H9 (cell line): ENCODE measurements at regions not wholly inside any gene's neighbourhood (a gene's known extent, or its start where the extent isn't known, plus 50 kb on each side); places are given as distances from the start of the nearest gene placed in this dataset.

Experiments
- DNase-seq: peaks from one replicate; pipeline ENCODE4 v3.0.0-alpha.2; 2017
- H2AFZ ChIP-seq: one replicate; pipeline ENCODE4 v1.6.1; 2013; ENCODE audit warnings: mild to moderate bottlenecking, low read length, control low read depth, moderate library complexity
- H2AK5ac ChIP-seq: 2 replicates; pipeline ENCODE4 v1.6.1; 2013; ENCODE audit warnings: low read length, control low read depth, mixed read lengths; ENCODE audit not compliant: insufficient read length
- H2BK120ac ChIP-seq: one replicate; pipeline ENCODE4 v1.6.1; 2013; ENCODE audit warnings: low read depth, mild to moderate bottlenecking, low read length, control low read depth, inconsistent platforms; ENCODE audit not compliant: poor library complexity, severe bottlenecking
- H2BK12ac ChIP-seq: 2 replicates; pipeline ENCODE4 v1.6.1; 2013; ENCODE audit warnings: low read length, control low read depth, mixed read lengths, low read depth; ENCODE audit not compliant: insufficient read length
- H2BK15ac ChIP-seq: 2 replicates; pipeline ENCODE4 v1.6.1; 2013; ENCODE audit warnings: low read depth, low read length, control low read depth
- H2BK20ac ChIP-seq: one replicate; pipeline ENCODE4 v1.6.1; 2013; ENCODE audit warnings: low read depth, mild to moderate bottlenecking, low read length, control low read depth, inconsistent platforms; ENCODE audit not compliant: poor library complexity, severe bottlenecking
- H2BK5ac ChIP-seq: 2 replicates; pipeline ENCODE4 v1.6.1; 2013; ENCODE audit warnings: low read length, control low read depth, mixed read lengths; ENCODE audit not compliant: insufficient read length
- H3K14ac ChIP-seq: 2 replicates; pipeline ENCODE4 v1.6.1; 2013; ENCODE audit warnings: low read length, control low read depth; ENCODE audit not compliant: insufficient read depth
- H3K18ac ChIP-seq: 2 replicates; pipeline ENCODE4 v1.6.1; 2013; ENCODE audit warnings: low read depth, mild to moderate bottlenecking, mixed read lengths, low read length, control low read depth; ENCODE audit not compliant: insufficient read length
- H3K23ac ChIP-seq: 2 replicates; pipeline ENCODE4 v1.6.1; 2013; ENCODE audit warnings: low read length, control low read depth, mixed read lengths, low read depth; ENCODE audit not compliant: insufficient read length
- H3K23me2 ChIP-seq: 2 replicates; pipeline ENCODE4 v1.6.1; 2013; ENCODE audit warnings: low read depth, mild to moderate bottlenecking, mixed read lengths, low read length, control low read depth; ENCODE audit not compliant: insufficient read length, poor library complexity, severe bottlenecking
- H3K27ac ChIP-seq: 2 replicates; pipeline ENCODE4 v1.5.1; 2013; ENCODE audit warnings: low read length, control low read depth, mixed read lengths, low read depth; ENCODE audit not compliant: insufficient read length
- H3K27me3 ChIP-seq: 2 replicates; pipeline ENCODE4 v1.6.1; 2013; ENCODE audit warnings: low read length, control low read depth, inconsistent platforms; ENCODE audit not compliant: insufficient read depth
- H3K4ac ChIP-seq: 2 replicates; pipeline ENCODE4 v1.6.1; 2013; ENCODE audit warnings: low read depth, mild to moderate bottlenecking, control low read depth, inconsistent platforms, low read length, moderate library complexity
- H3K4me1 ChIP-seq: 2 replicates; pipeline ENCODE4 v1.6.1; 2013; ENCODE audit warnings: low read length, control low read depth, inconsistent platforms; ENCODE audit not compliant: insufficient read depth
- H3K4me2 ChIP-seq: 2 replicates; pipeline ENCODE4 v1.6.1; 2013; ENCODE audit warnings: low read length, control low read depth, mixed read lengths; ENCODE audit not compliant: insufficient read length, insufficient read depth
- H3K56ac ChIP-seq: 2 replicates; pipeline ENCODE4 v1.6.1; 2013; ENCODE audit warnings: low read depth, mild to moderate bottlenecking, mixed read lengths, low read length, control low read depth; ENCODE audit not compliant: insufficient read length
- H3K79me1 ChIP-seq: 2 replicates; pipeline ENCODE4 v1.6.1; 2013; ENCODE audit warnings: low read depth, mild to moderate bottlenecking, moderate library complexity, low read length, control low read depth, inconsistent platforms; ENCODE audit not compliant: insufficient read depth, poor library complexity, severe bottlenecking
- H3K79me2 ChIP-seq: 2 replicates; pipeline ENCODE4 v1.6.1; 2013; ENCODE audit warnings: low read length, control low read depth, inconsistent platforms; ENCODE audit not compliant: insufficient read depth
- H3K9ac ChIP-seq: 2 replicates; pipeline ENCODE4 v1.6.1; 2013; ENCODE audit warnings: low read length, control low read depth, mixed read lengths; ENCODE audit not compliant: insufficient read length; ENCODE audit errors: extremely low read depth
- H3K9me3 ChIP-seq: one replicate; pipeline ENCODE4 v1.6.1; 2013; ENCODE audit warnings: low read depth, low read length, inconsistent platforms; ENCODE audit not compliant: control insufficient read depth
- H3T11ph ChIP-seq: one replicate; pipeline ENCODE4 v1.6.1; 2013; ENCODE audit warnings: mild to moderate bottlenecking, low read length, control low read depth, inconsistent platforms
- H4K20me1 ChIP-seq: one replicate; pipeline ENCODE4 v1.6.1; 2013; ENCODE audit not compliant: control insufficient read depth, insufficient read length, insufficient read depth
- H4K5ac ChIP-seq: 2 replicates; pipeline ENCODE4 v1.6.1; 2013; ENCODE audit warnings: low read depth, mild to moderate bottlenecking, mixed read lengths, low read length, control low read depth; ENCODE audit not compliant: insufficient read length
- H4K8ac ChIP-seq: replicated peaks from 2 replicates; pipeline ENCODE4 v1.6.1; 2013; ENCODE audit warnings: low read length, control low read depth, mixed read lengths, low read depth; ENCODE audit not compliant: insufficient read length
- H4K91ac ChIP-seq: 2 replicates; pipeline ENCODE4 v1.6.1; 2013; ENCODE audit warnings: low read depth, mild to moderate bottlenecking, moderate library complexity, mixed read lengths, low read length, control low read depth; ENCODE audit not compliant: insufficient read length
- H3K27ac Mint-ChIP-seq, 3 experiments: 2 replicates in 2 of 3; 3 replicates in 1 of 3; pipeline ENCODE4 v1.8.0; 2020 to 2021; ENCODE audit warnings: mixed read lengths in 3 of 3, mild to moderate bottlenecking in 1 of 3, moderate library complexity in 1 of 3
- H3K27me3 Mint-ChIP-seq: 2 replicates; pipeline ENCODE4 v1.8.0; 2021; ENCODE audit warnings: low read depth, mild to moderate bottlenecking, moderate library complexity, mixed read lengths
- H3K36me3 Mint-ChIP-seq, 3 experiments: 2 replicates in 2 of 3; 3 replicates in 1 of 3; pipeline ENCODE4 v1.8.0; 2020 to 2021; ENCODE audit warnings: low read depth in 3 of 3, mixed read lengths in 3 of 3; ENCODE audit not compliant: insufficient read depth in 1 of 3
- H3K4me1 Mint-ChIP-seq, 2 experiments: 2 replicates each; pipeline ENCODE4 v1.8.0; 2020; ENCODE audit warnings: mixed read lengths in 2 of 2
- H3K4me3 Mint-ChIP-seq, 2 experiments: 2 replicates in 1 of 2; 3 replicates in 1 of 2; pipeline ENCODE4 v1.8.0; 2020 to 2021; ENCODE audit warnings: mild to moderate bottlenecking in 2 of 2, mixed read lengths in 2 of 2, moderate library complexity in 1 of 2
- H3K9me3 Mint-ChIP-seq, 2 experiments: 2 replicates in 1 of 2; 3 replicates in 1 of 2; pipeline ENCODE4 v1.8.0; 2020; ENCODE audit warnings: mild to moderate bottlenecking in 2 of 2, mixed read lengths in 2 of 2, moderate library complexity in 1 of 2
- WGBS: extraction: QIAGEN DNeasy Blood & Tissue Kit; methylation state at CpG from one replicate; pipeline ENCODE4 v1.1.7; 2013; ENCODE audit warnings: missing lambda C conversion rate, low lambda C conversion rate, mixed read lengths; ENCODE audit not compliant: insufficient read length; ENCODE audit errors: extremely low coverage; 5-methylcytosine and 5-hydroxymethylcytosine counted together
- TF ChIP-seq, protein P1 (sequence below): fragments of 200-600 bp; sonication (generic); conservative IDR thresholded peaks from 3 replicates; pipeline ENCODE4 v1.8.0; 2021; ENCODE audit warnings: antibody characterized with exemption, mild to moderate bottlenecking

DNA sequence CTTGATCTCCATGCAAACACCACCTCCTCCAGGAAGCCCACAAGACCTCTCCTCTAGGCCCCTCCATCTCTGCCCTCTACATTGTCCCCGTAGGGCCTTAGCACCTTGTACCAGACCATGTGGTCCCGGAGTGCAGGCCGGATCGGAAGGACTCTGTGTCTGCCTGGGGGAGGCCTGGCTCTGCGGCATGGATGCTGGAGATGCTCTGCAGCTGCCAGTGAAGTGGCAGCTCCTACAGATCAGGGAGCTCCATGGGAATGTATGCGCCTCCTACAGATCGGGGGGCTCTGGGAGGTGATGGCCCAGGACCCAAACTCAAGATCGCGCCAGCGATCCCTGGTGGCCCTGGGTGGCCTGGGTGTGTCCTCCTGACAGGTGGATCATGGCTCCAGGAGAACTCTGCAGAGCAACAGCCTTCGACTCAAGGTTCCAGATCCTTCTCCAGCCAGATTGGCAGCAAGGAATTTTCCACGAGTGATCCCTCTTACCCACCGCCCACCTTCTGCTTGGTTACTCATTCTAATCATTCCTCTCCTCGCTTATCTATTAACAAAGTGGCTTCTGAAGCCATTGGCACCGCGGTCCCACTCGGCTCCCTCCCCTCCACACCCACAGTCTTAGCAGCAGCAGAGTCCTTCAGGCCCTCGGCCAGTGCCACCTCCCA, 67.3 kb downstream of the ADRA2C start:
- no peak overlapping the region for H2BK5ac ChIP-seq
- H4K91ac ChIP-seq = no peak overlapping the region
- DNase-seq = no peak
- no peaks in the 10 kb centered on the region; the same call in 1 of the 2 replicates for H3K27me3 ChIP-seq
- Mint-ChIP-seq H3K27me3 (peaks cover 36% of the 10 kb centered on the region), H3K4me3 (no peak overlapping the region; a peak in 1 of 5 replicates), H3K27ac (no peak overlapping the region; a peak in 1 of 7 replicates), H3K36me3 (peaks cover 0 to 6% (median 6%) of the 10 kb centered on the region in 3 experiments; a peak in 3 of 7 replicates), H3K9me3 (peaks cover 0 to 13% of the 10 kb centered on the region in 2 experiments; a peak in 2 of 5 replicates), H3K4me1 (peaks cover 42 to 61% of the 10 kb centered on the region in 2 experiments)
- no peak overlapping the region for H2BK15ac ChIP-seq
- H3K4me2 ChIP-seq = no peak overlapping the region
- no peak overlapping the region for H4K5ac ChIP-seq
- no peak overlapping the region for H2BK20ac ChIP-seq
- H3K4me1 ChIP-seq = peaks cover 11% of the 10 kb centered on the region; the same call in 1 of the 2 replicates
- H4K20me1 ChIP-seq = no peaks in the 10 kb centered on the region
- no peaks in the 10 kb centered on the region for H3K79me2 ChIP-seq
- H2BK12ac ChIP-seq = no peak overlapping the region
- TF ChIP-seq, protein P1, sequence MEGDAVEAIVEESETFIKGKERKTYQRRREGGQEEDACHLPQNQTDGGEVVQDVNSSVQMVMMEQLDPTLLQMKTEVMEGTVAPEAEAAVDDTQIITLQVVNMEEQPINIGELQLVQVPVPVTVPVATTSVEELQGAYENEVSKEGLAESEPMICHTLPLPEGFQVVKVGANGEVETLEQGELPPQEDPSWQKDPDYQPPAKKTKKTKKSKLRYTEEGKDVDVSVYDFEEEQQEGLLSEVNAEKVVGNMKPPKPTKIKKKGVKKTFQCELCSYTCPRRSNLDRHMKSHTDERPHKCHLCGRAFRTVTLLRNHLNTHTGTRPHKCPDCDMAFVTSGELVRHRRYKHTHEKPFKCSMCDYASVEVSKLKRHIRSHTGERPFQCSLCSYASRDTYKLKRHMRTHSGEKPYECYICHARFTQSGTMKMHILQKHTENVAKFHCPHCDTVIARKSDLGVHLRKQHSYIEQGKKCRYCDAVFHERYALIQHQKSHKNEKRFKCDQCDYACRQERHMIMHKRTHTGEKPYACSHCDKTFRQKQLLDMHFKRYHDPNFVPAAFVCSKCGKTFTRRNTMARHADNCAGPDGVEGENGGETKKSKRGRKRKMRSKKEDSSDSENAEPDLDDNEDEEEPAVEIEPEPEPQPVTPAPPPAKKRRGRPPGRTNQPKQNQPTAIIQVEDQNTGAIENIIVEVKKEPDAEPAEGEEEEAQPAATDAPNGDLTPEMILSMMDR = no peak
- no peak overlapping the region for H3K27ac ChIP-seq
- H3K56ac ChIP-seq = no peak overlapping the region
- no peak overlapping the region for H3K14ac ChIP-seq
- no peak overlapping the region for H3K9ac ChIP-seq
- no peak overlapping the region for H2AK5ac ChIP-seq
- H3K23ac ChIP-seq = no peak overlapping the region
- no peak overlapping the region for H2AFZ ChIP-seq
- no peak overlapping the region for H3K18ac ChIP-seq
- H4K8ac ChIP-seq = no peak overlapping the region
- no peak overlapping the region for H2BK120ac ChIP-seq
- no peaks in the 10 kb centered on the region for H3K9me3 ChIP-seq
- H3T11ph ChIP-seq = no peak overlapping the region
- H3K23me2 ChIP-seq = no peaks in the 10 kb centered on the region
- H3K4ac ChIP-seq = no peak overlapping the region
- WGBS = no CpG with 5 or more reads among the region's 18 CpGs
- H3K79me1 ChIP-seq = no peaks in the 10 kb centered on the region
